Heart left ventricle (tissue), 16 donors: ENCODE measurements at regions not wholly inside any gene's neighbourhood (a gene's known extent, or its start where the extent isn't known, plus 50 kb on each side); places are given as distances from the start of the nearest gene placed in this dataset.

ENCODE experiments used
- ATAC-seq, 4 donors: fragments of 200-7000 bp; cut with Tn5 transposase; one replicate each; pipeline ENCODE4 v1.9.1; 2020 to 2022; ENCODE audit warnings: moderate library complexity in 4 of 4, mild to moderate bottlenecking in 3 of 4, moderate number of reproducible peaks in 1 of 4
- DNase-seq, 5 donors: peaks; one replicate each; pipeline ENCODE4 v3.0.0-alpha.2; 2020
- H3K27ac ChIP-seq, 12 donors: fragments of 200-600 bp; sonication (generic) in 4 of 12; one replicate each; pipeline versions ENCODE4 v1.5.0 to v1.8.0; 2016 to 2022; ENCODE audit warnings: mild to moderate bottlenecking in 2 of 12
- H3K27me3 ChIP-seq, 9 donors: fragments of 200-600 bp; sonication (generic) in 2 of 9; one replicate each; pipeline versions ENCODE4 v1.5.1 to v1.8.0; 2016 to 2022; ENCODE audit warnings: mild to moderate bottlenecking in 3 of 9
- H3K36me3 ChIP-seq, 9 donors: fragments of 200-600 bp; sonication (generic) in 2 of 9; one replicate each; pipeline versions ENCODE4 v1.5.0 to v1.8.0; 2018 to 2022; ENCODE audit warnings: mild to moderate bottlenecking in 2 of 9
- H3K4me1 ChIP-seq, 12 donors: fragments of 200-600 bp; sonication (generic) in 4 of 12; one replicate each; pipeline versions ENCODE4 v1.5.0 to v1.8.0; 2016 to 2022; ENCODE audit warnings: mild to moderate bottlenecking in 3 of 12
- H3K4me3 ChIP-seq, 12 donors: fragments of 200-600 bp; sonication (generic) in 4 of 12; one replicate each; pipeline versions ENCODE4 v1.5.0 to v1.8.0; 2017 to 2022; ENCODE audit warnings: mild to moderate bottlenecking in 9 of 12, moderate library complexity in 4 of 12
- H3K9me3 ChIP-seq, 12 donors: fragments of 200-600 bp; sonication (generic) in 4 of 12; one replicate each; pipeline versions ENCODE4 v1.5.0 to v1.8.0; 2016 to 2022; ENCODE audit warnings: mild to moderate bottlenecking in 1 of 12
- CTCF ChIP-seq, 12 donors: fragments of 200-600 bp; sonication (generic) in 4 of 12; IDR thresholded peaks; one replicate each; pipeline versions ENCODE4 v1.5.0 to v1.8.0; 2018 to 2022; ENCODE audit warnings: antibody characterized with exemption in 12 of 12, mild to moderate bottlenecking in 5 of 12
- POLR2A ChIP-seq, 2 donors: fragments of 450-650 bp; IDR thresholded peaks; one replicate each; pipeline ENCODE4 v1.6.1; 2017; ENCODE audit warnings: antibody characterized with exemption in 2 of 2, mild to moderate bottlenecking in 2 of 2, moderate library complexity in 2 of 2
- WGBS, 4 donors: extraction: QIAGEN DNeasy Blood & Tissue Kit in 2 of 4; methylation state at CpG; one replicate each; pipeline versions ENCODE4 v1.1.5 to v1.1.7; 2013 to 2018; 5-methylcytosine and 5-hydroxymethylcytosine counted together
- intact Hi-C, 10 donors: fragments of 100-400 bp; cut with DNase I; formaldehyde crosslinking; loops; one replicate each; pipeline versions ENCODE4 v1.11.1 to v1.14.2; 2022
- donor health status: ischemic (EF 13 %, LVEDD 7.1; RV severe dilation, severe dysfunction).
- donor health status: healthy with polysubstance abuse.
- donor health status: DM: no; HTN: yes; CAD: no.
- donor health status: DM: no; HTN: no; CAD: no.
- donor health status: ischemic (EF 25% LVEDD 6.9; RV normal size, moderate dysfunction).
- donor health status: ischemic (EF 25% LVEDD 5.7; RV mildly dilated, moderate dysfunction).
- donor health status: healthy.
- donor health status: DM: yes; HTN: yes; CAD: no.
- donor health status: ischemic (EF 35%, LVEDD 5.7; RV mildly dilated, moderate dysfunction).
- donor health status: nonischemic (EF 11% LVEDD 7.7; RV severe dilation, severe dysfunction).
- donor health status: DM: yes; HTN: yes; CAD: no.
- donor health status: PGD.
- donor health status: ischemic (EF 29% LVEDD 5.4; RV normal size, mild dysfunction).
- donor health status: nonischemic (EF 23%, LVEDD 6.1; RV moderate dilation, normal function).

DNA sequence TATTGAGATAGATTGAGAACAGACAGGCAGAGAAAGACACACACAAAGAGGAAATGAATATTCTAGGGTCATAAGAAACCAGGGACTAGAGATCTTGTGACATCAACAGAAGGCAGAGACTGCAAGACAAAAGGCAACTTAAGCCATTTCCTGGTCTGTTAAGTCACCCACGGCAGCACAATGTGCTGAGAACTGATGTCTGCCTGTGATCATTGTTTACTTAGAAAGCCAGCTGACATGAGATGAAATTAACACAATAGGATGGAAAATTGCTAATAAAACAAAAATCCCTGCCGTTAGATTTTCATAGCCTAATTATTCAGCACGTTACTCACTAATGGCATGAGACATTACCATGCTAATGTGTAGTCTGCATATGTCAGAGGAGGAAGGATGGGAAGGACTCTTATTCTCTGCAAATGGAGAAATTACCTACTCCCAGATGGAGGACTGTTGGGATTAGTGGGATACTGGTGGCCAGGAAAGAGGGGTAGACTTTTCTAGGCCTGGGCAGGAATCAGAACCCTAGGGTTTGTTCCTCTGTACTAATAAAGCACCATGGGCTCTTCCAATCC lies 191.3 kb upstream of the PODXL start:
- Histone ChIP-seq H3K4me3 (no peak overlapping the region), H3K27ac (no peak overlapping the region), H3K27me3 (peaks cover 0 to 11% (median 0%) of the 10 kb centered on the region in 9 donors), H3K4me1 (no peaks in the 10 kb centered on the region), H3K9me3 (no peaks in the 10 kb centered on the region), H3K36me3 (no peaks in the 10 kb centered on the region)
- TF ChIP-seq POLR2A (IDR thresholded peaks at IDR 0.05) (no peak), CTCF (IDR thresholded peaks at IDR 0.05) (no peak)
- WGBS, 4 donors, result 29 to 40% (median 35%) methylated on average over 3 of the region's 3 CpGs
- DNase-seq (no peak), ATAC-seq (no peak)
- intact Hi-C loops, result no loop called here

GRCh38 chr7:131745390-131746248 lies 189.2 kb upstream of the PODXL start:
- Histone ChIP-seq H3K4me1 (no peaks in the 10 kb centered on the region), H3K9me3 (no peaks in the 10 kb centered on the region), H3K4me3 (no peak overlapping the region), H3K27ac (no peak overlapping the region), H3K27me3 (peaks cover 0 to 15% (median 0%) of the 10 kb centered on the region in 9 donors), H3K36me3 (no peaks in the 10 kb centered on the region)
- WGBS, 4 donors, result 40 to 42% (median 42%) methylated on average over 15 of the region's 15 CpGs
- TF ChIP-seq POLR2A (IDR thresholded peaks at IDR 0.05) (no peak), CTCF (IDR thresholded peaks at IDR 0.05) (no peak)
- intact Hi-C loops, result no loop called here
- ATAC-seq (peak in 3 of 4 donors; percentile 49 to 78 (median 61)), DNase-seq (peak in 1 of 5 donors; percentile 51)

GRCh38 chr7:131741446-131741845 lies 185.0 kb upstream of the PODXL start:
- intact Hi-C loops, result no loop called here
- DNase-seq (no peak), ATAC-seq (no peak)
- Histone ChIP-seq H3K4me1 (no peaks in the 10 kb centered on the region), H3K4me3 (no peak overlapping the region), H3K27ac (no peak overlapping the region), H3K36me3 (no peaks in the 10 kb centered on the region), H3K9me3 (no peaks in the 10 kb centered on the region), H3K27me3 (peaks cover 0 to 35% (median 5%) of the 10 kb centered on the region in 9 donors)
- 63 to 71% (median 67%) methylated on average over 4 of the region's 4 CpGs for WGBS, 4 donors
- no peak for TF ChIP-seq POLR2A (IDR thresholded peaks at IDR 0.05)

DNA sequence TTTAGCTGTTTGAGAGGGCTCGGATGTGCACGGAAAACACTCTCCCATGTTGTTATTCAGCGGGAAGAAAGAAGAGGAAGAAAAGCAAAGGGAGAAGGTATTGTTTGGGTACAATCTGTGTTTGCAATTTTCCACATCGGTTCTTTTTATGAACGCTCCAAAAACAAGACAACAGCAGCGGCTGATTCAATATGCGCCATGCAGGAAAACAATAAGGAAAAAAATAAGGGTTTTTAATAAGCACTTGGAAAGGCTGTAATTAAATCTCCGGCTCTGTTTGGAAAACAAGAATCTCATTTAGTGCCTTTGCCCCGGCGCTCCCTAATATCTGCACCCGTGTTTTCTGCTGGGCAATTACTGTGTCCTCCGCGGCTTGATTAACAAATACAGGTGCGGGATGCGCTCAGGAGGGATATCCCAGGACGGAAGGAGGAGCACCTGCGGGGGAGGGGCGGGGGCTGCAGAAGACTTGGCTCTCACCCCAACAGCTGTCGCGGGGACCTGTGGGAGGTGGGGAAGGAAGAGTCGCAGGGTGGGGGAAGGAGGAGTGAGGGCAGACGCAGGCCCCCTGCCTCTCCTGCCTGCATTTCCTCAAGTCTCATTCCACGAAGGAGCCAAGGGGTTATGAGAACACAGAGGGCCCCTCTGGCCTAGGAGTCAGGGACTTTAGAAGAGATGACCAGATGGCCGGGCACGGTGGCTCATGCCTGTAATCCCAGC lies 181.5 kb upstream of the PODXL start:
- intact Hi-C loops, result no loop called here

More for the DNA sequence above, 181.5 kb upstream of the PODXL start:
- no peak overlapping the region for H3K4me3 ChIP-seq
- no peaks in the 10 kb centered on the region for H3K9me3 ChIP-seq
- ATAC-seq, result no peak
- no peaks in the 10 kb centered on the region for H3K36me3 ChIP-seq
- 60 to 66% (median 61%) methylated on average over 25 of the region's 25 CpGs for WGBS, 4 donors
- DNase-seq, result no peak
- peaks cover 0 to 38% (median 5%) of the 10 kb centered on the region in 9 donors for H3K27me3 ChIP-seq
- peaks cover 0 to 4% (median 0%) of the 10 kb centered on the region in 12 donors for H3K4me1 ChIP-seq
- H3K27ac ChIP-seq, result no peak overlapping the region
- TF ChIP-seq CTCF (IDR thresholded peaks at IDR 0.05) (no peak), POLR2A (IDR thresholded peaks at IDR 0.05) (no peak)
